GM18517 (cell line): ENCODE measurements at regions not wholly inside any gene's neighbourhood (a gene's known extent, or its start where the extent isn't known, plus 50 kb on each side); places are given as distances from the start of the nearest gene placed in this dataset.

ENCODE experiments used
- ATAC-seq: cut with Tn5 transposase; IDR thresholded peaks from one replicate; pipeline ENCODE4 v1.9.1; 2021; ENCODE audit warnings: mild to moderate bottlenecking, moderate library complexity; ENCODE audit not compliant: unreplicated experiment

GRCh38 chr1:34406833-34407539 lies 230.3 kb downstream of the C1orf94 start:
- no peak for ATAC-seq

- ATAC-seq: no peak
Measured at GRCh38 chr1:34408011-34408410, 231.3 kb downstream of the C1orf94 start.

- ATAC-seq: no peak
Measured at GRCh38 chr1:34409689-34410229, 233.1 kb downstream of the C1orf94 start.

DNA sequence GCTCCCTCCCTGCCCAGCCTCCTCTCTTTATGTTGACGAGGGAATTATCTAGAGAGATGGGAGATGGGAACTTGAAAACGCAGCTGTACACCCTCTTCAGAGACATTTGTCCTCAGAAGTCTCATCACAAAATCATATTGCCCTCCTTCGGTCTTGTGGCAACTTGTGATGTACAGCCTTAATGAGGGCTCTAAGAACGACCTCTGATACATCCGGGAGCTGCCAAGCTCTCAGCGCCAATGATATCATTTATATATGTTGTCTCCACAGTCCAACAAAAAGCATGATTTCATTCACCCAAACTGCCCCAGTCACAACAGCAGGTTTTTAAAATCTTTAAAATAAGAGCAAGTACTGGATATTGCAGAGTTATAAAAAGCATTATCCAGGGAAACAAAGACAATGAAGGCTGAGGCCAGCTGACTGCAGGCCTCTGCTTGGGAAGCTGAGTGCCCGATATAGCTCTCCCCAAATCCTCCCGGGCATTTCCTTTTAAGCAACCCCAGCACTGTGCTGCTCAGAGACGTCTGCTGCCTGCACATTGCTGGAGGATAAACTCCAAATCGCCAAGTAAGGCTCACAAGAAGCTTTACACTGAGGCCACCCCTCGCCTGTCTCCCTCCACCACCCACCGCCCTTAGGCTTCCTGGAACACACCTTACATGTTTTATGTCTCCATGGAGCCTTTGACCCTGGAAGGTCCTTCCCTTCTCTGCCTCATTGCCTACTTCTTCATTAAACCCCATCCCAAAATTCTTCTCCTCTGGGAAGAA lies 236.1 kb downstream of the C1orf94 start:
- ATAC-seq: no peak

GRCh38 chr1:34415140-34415539 lies 238.4 kb downstream of the C1orf94 start:
- no peak for ATAC-seq

GRCh38 chr1:34418166-34418565 lies 241.5 kb downstream of the C1orf94 start:
- ATAC-seq: no peak

- ATAC-seq: no peak
Measured at GRCh38 chr1:34419663-34420136, 243.0 kb downstream of the C1orf94 start.

DNA sequence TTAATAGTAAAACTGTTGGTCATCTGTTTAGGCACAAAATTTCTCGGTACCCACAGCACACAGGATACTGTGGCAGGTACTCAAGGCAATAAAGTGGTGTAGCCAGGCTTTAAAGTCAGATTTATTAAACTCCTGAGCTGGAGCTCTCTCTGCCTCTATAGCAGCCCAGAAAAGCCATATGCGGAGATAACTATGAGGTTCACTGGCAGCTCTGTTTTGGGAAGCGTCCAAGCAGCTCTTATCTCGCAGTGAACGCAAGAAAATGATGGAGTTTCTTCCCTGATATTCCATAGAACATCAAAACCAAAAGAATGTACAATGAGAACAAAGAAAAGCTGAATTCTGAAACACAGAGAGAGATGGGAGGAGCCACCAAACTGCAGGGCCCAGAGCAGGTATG lies 248.3 kb downstream of the C1orf94 start:
- no peak for ATAC-seq

- no peak for ATAC-seq
Measured at GRCh38 chr1:34425785-34426184, 249.1 kb downstream of the C1orf94 start.

- no peak for ATAC-seq
Measured at GRCh38 chr1:34426325-34426896, 249.7 kb downstream of the C1orf94 start.

DNA sequence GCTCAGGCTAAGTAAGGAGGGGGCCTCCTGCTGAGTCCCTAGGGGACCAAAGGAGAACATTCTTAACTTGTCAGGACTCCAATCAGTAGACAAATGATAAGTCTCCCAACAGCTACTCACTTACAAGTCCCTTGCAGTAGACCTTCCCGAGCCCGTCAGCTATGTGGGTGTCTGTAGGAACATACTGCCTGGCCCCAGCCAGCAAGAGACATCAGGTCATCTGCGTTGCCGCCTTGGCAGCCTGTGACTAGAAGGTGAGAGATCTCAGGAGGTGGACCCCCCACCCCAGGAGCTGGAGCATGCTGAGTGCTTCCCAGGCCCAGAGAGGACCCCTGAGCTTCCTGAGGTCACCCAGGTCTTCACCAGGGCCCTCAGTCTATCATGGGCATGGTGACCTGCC lies 250.5 kb downstream of the C1orf94 start:
- no peak for ATAC-seq

- ATAC-seq: no peak
Measured at GRCh38 chr1:34433099-34433498, 256.4 kb downstream of the C1orf94 start.

- ATAC-seq: no peak
Measured at GRCh38 chr1:34436836-34437235, 260.1 kb downstream of the C1orf94 start.

GRCh38 chr1:34441259-34442069 lies 264.8 kb downstream of the C1orf94 start:
- ATAC-seq: no peak

DNA sequence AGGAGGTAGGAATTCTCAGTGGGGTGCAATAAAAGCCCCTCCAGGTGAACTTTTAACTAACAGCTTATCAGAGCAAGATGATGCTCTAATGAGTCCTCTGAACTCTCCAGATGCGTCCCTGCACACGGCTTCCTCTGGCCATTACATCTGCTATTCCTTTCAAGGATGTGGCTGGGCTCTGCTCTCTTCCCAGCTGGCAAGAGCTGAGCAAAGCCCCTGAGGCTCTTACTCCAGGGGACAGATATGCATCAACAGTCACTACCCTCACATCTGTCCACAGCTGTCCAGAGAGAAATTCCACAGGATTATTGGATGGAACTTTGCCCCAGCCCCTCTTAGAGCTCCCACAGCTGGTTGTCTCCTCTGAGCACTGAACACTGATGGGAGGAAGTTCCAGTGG lies 267.8 kb downstream of the C1orf94 start:
- no peak for ATAC-seq

GRCh38 chr1:34450325-34450724 lies 273.6 kb downstream of the C1orf94 start:
- ATAC-seq: no peak

GRCh38 chr1:34452451-34452850 lies 275.7 kb downstream of the C1orf94 start:
- no peak for ATAC-seq

GRCh38 chr1:34455121-34455520 lies 278.4 kb downstream of the C1orf94 start:
- ATAC-seq: no peak

GRCh38 chr1:34460193-34460592 lies 283.5 kb downstream of the C1orf94 start:
- no peak for ATAC-seq

DNA sequence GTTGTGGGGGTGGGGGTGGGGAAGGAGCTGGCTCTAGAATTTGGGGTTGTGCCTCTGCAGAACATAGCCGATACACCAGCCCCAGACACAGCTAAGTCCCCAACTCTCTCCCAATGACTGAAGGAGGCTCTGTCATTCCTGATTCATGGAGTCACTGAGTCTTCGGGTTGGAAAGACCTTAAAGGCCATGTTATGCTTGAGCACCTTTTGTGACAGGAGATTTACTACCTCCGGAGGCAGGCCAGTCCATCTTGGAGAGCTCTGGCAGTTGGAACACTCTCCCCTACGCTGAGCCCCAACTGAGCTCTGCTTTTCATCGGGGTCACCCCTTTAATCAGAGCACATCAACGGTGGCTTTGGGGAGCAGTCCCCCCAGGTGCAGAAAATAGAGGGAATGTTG lies 284.4 kb upstream of the GJB5 start:
- no peak for ATAC-seq

- no peak for ATAC-seq
Measured at GRCh38 chr1:34474566-34474965, 280.3 kb upstream of the GJB5 start.
